ENCODE measurements at regions not wholly inside any gene's neighbourhood (a gene's known extent, or its start where the extent isn't known, plus 50 kb on each side); places are given as distances from the start of the nearest gene placed in this dataset.
A peak's percentile ranks its signal among the peaks of the same experiment; 100 is the strongest.

DNA sequence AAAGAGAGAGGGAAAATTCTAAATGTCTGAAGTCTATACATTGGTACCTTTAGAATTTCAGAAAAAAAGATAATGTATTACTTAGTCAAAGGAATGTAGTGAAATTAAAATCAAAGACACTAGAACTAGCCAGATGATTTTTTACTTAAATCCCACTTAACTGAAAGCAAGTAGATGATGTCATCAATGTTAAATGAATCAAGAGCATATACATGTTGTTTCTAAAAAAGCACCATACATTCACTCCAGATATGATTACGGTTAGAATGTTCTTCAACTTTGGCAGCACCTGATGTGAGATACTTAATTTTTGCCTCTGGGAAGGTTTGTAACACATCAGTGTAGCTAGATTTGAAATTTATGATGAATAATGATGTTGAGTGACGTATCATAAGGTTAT is 576.7 kb upstream of the CNTNAP2 start:
- CTCF ChIA-PET (ENCODE audit: low intra/inter-chr PET ratio): no interaction called here
- Histone ChIP-seq H3K4me1 (replicated peaks in 1 of 2; ENCODE audit: control insufficient read depth in 2 of 2, insufficient read depth in 2 of 2, low read length in 2 of 2) (no peaks in the 10 kb centered on the region), H3K27ac (ENCODE audit: extremely low read depth, low read depth, low read length) (no peak overlapping the region), H3K27me3 (ENCODE audit: control insufficient read depth in 2 of 2, insufficient read depth in 2 of 2, low read length in 2 of 2) (no peaks in the 10 kb centered on the region), H3K4me3 (no peak overlapping the region), H3K9ac (ENCODE audit: insufficient read depth in 1 of 2, low read depth in 2 of 2, low read length in 2 of 2) (no peak overlapping the region), H3K79me2 (ENCODE audit: control insufficient read depth, insufficient read depth, low read length) (no peaks in the 10 kb centered on the region), H3K9me1 (ENCODE audit: control insufficient read depth, insufficient read depth, low read length) (no peaks in the 10 kb centered on the region), H3K36me3 (ENCODE audit: control insufficient read depth, insufficient read depth, low read length) (no peaks in the 10 kb centered on the region), H2AFZ (ENCODE audit: low read depth, low read length) (no peak overlapping the region), H4K20me1 (replicated peaks; ENCODE audit: control insufficient read depth, insufficient read depth, low read length) (no peaks in the 10 kb centered on the region), H3K9me3 (replicated peaks; ENCODE audit: control insufficient read depth, insufficient read depth, low read depth, low read length) (0 out of 2 replicates have a peak, but pooled peaks cover 2% of the 10 kb centered on the region), H3K4me2 (ENCODE audit: insufficient read depth, low read length) (no peak overlapping the region)
- no peak for DNase-seq (ENCODE audit: extremely low read depth in 1 of 4, low spot score in 3 of 4)
- FAIRE-seq: no peak
- no TSS peak for BruUV-seq (replicated peaks)
- intact Hi-C loops (cut with micrococcal nuclease): no loop called here
- no peak for TF ChIP-seq CHCHD3 (CRISPR knock-in tag; IDR thresholded peaks at IDR 0.05)
- TF ChIP-seq ZFX (CRISPR knock-in tag; IDR thresholded peaks at IDR 0.05): no peak
- TF ChIP-seq, protein P1, sequence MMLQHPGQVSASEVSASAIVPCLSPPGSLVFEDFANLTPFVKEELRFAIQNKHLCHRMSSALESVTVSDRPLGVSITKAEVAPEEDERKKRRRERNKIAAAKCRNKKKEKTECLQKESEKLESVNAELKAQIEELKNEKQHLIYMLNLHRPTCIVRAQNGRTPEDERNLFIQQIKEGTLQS (IDR thresholded peaks at IDR 0.05): peak; percentile 56; the same call in 1 of the 2 replicates
- TF ChIP-seq, protein P1 (CRISPR knock-in tag; conservative IDR thresholded peaks at IDR 0.05): no peak
- TF ChIP-seq, protein P2, sequence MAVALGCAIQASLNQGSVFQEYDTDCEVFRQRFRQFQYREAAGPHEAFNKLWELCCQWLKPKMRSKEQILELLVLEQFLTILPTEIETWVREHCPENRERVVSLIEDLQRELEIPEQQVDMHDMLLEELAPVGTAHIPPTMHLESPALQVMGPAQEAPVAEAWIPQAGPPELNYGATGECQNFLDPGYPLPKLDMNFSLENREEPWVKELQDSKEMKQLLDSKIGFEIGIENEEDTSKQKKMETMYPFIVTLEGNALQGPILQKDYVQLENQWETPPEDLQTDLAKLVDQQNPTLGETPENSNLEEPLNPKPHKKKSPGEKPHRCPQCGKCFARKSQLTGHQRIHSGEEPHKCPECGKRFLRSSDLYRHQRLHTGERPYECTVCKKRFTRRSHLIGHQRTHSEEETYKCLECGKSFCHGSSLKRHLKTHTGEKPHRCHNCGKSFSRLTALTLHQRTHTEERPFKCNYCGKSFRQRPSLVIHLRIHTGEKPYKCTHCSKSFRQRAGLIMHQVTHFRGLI (CRISPR knock-in tag; IDR thresholded peaks at IDR 0.05): no peak
- WGBS (ENCODE audit: insufficient coverage, low coverage, missing lambda C conversion rate): 6% methylated on average over 2 of the region's 2 CpGs
- ATAC-seq: no peak
- in situ Hi-C loops (cut with MboI): no loop called here
- POLR2A ChIA-PET: no interaction called here

All from K562 (cell line).